Activated naive CD8-positive, alpha-beta T cell (primary cell): ENCODE measurements at regions not wholly inside any gene's neighbourhood (a gene's known extent, or its start where the extent isn't known, plus 50 kb on each side); places are given as distances from the start of the nearest gene placed in this dataset.
"Not testable (repeated sequence)": the region's sequence is repeated elsewhere in the genome, so short reads cannot be mapped to it uniquely, and the experiment has no call there.

Source experiments
- H3K27ac Mint-ChIP-seq: one replicate; pipeline ENCODE4 v1.8.0; 2021; ENCODE audit warnings: mixed read lengths
- H3K27me3 Mint-ChIP-seq: one replicate; pipeline ENCODE4 v1.8.0; 2021; ENCODE audit warnings: mixed read lengths
- H3K36me3 Mint-ChIP-seq: one replicate; pipeline ENCODE4 v1.8.0; 2021; ENCODE audit warnings: mixed read lengths
- H3K4me1 Mint-ChIP-seq: one replicate; pipeline ENCODE4 v1.8.0; 2021; ENCODE audit warnings: low read depth, mixed read lengths
- H3K4me3 Mint-ChIP-seq: one replicate; pipeline ENCODE4 v1.8.0; 2021; ENCODE audit warnings: mild to moderate bottlenecking, mixed read lengths
- H3K9me3 Mint-ChIP-seq: one replicate; pipeline ENCODE4 v1.8.0; 2021; ENCODE audit warnings: low read depth, mixed read lengths

GRCh38 chr3:172579753-172580152 is 56.5 kb upstream of the TNFSF10 start:
- peak overlapping the region; percentile 72 for H3K4me3 Mint-ChIP-seq
- H3K36me3 Mint-ChIP-seq, H3K27me3 Mint-ChIP-seq, H3K9me3 Mint-ChIP-seq: not testable (repeated sequence)
- peak overlapping the region; percentile 78 for H3K27ac Mint-ChIP-seq
- peaks cover 72% of the 10 kb centered on the region for H3K4me1 Mint-ChIP-seq

- H3K9me3 Mint-ChIP-seq, H3K27ac Mint-ChIP-seq, H3K27me3 Mint-ChIP-seq, H3K36me3 Mint-ChIP-seq: not testable (repeated sequence)
- H3K4me3 Mint-ChIP-seq: peak overlapping the region; percentile 11
- H3K4me1 Mint-ChIP-seq: peaks cover 66% of the 10 kb centered on the region
These were observed 55.5 kb upstream of the TNFSF10 start for GRCh38 chr3:172578714-172579113.

GRCh38 chr3:172577987-172578570 is 54.8 kb upstream of the TNFSF10 start:
- H3K9me3 Mint-ChIP-seq: no peaks in the 10 kb centered on the region
- peaks cover 62% of the 10 kb centered on the region for H3K4me1 Mint-ChIP-seq
- H3K4me3 Mint-ChIP-seq: no peak overlapping the region
- peaks cover 11% of the 10 kb centered on the region for H3K36me3 Mint-ChIP-seq
- no peak overlapping the region for H3K27ac Mint-ChIP-seq
- H3K27me3 Mint-ChIP-seq: no peaks in the 10 kb centered on the region

GRCh38 chr3:172575375-172575774 is 52.1 kb upstream of the TNFSF10 start:
- no peak overlapping the region for H3K4me3 Mint-ChIP-seq
- H3K4me1 Mint-ChIP-seq: peaks cover 35% of the 10 kb centered on the region
- H3K27ac Mint-ChIP-seq: no peak overlapping the region
- no peaks in the 10 kb centered on the region for H3K27me3 Mint-ChIP-seq
- peaks cover 9% of the 10 kb centered on the region for H3K9me3 Mint-ChIP-seq
- H3K36me3 Mint-ChIP-seq: peaks cover 18% of the 10 kb centered on the region

GRCh38 chr3:172573422-172573821 is 50.2 kb upstream of the TNFSF10 start:
- Mint-ChIP-seq H3K27me3 (no peaks in the 10 kb centered on the region), H3K27ac (no peak overlapping the region), H3K36me3 (peaks cover 15% of the 10 kb centered on the region), H3K4me1 (peaks cover 17% of the 10 kb centered on the region), H3K4me3 (no peak overlapping the region), H3K9me3 (peaks cover 12% of the 10 kb centered on the region)
